ENCODE measurements at regions not wholly inside any gene's neighbourhood (a gene's known extent, or its start where the extent isn't known, plus 50 kb on each side); places are given as distances from the start of the nearest gene placed in this dataset.

DNA sequence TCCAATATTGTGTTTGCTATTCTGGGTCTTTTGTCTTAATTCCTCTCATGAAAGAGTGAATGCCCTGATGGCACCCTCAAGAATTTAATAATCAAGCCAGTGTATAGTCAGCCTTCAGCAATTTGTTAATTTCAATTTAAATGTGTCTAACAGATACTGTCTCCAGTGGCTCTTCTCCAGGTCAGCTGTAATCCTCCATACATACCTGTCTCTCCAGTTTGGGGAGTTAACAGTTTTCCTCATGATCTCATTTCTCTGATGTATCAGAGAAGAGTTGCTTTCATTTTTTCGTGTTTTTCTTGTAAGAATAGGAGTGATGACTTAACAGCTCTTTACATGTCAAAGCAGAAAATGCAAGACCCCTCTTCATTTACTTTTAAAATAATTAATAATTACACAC lies 500.3 kb upstream of the RORB start:
- DNase-seq (ENCODE audit: low read depth, low spot score) (no peak), FAIRE-seq (no peak)
- intact Hi-C loops (cut with micrococcal nuclease): no loop called here
- no peaks in the 10 kb centered on the region for H3K36me3 ChIP-seq (ENCODE audit: control insufficient read depth in 2 of 2, extremely low read depth in 1 of 2, insufficient read depth in 2 of 2, low read length in 2 of 2)
- H3K27ac ChIP-seq (ENCODE audit: insufficient read depth, low read depth, low read length): no peak overlapping the region
- no peak overlapping the region for H2AFZ ChIP-seq (ENCODE audit: low read depth, low read length)
- no peaks in the 10 kb centered on the region for H4K20me1 ChIP-seq (replicated peaks; ENCODE audit: control insufficient read depth, extremely low read depth, insufficient read depth, low read length)
- ChIA-PET CTCF (no interaction called here), POLR2A (no interaction called here)
- no peak overlapping the region for H3K4me3 ChIP-seq (replicated peaks in 1 of 3; ENCODE audit: insufficient read depth in 1 of 3, low read depth in 1 of 3, low read length in 3 of 3)
- H3K9ac ChIP-seq (replicated peaks; ENCODE audit: extremely low read depth, insufficient read depth, low read length): no peak overlapping the region
- dilution Hi-C loops (cut with MboI; ENCODE audit: extremely low pct_ligation_motif_present, low sequenced_read_pairs): no loop called here
- no peaks in the 10 kb centered on the region for H3K9me1 ChIP-seq (replicated peaks; ENCODE audit: control insufficient read depth, extremely low read depth, insufficient read depth, low read length)
- no TSS peak for BruUV-seq (replicated peaks)
- no peak overlapping the region for H3K4me2 ChIP-seq (ENCODE audit: insufficient read depth, low read length)
- no peaks in the 10 kb centered on the region for H3K4me1 ChIP-seq (ENCODE audit: control insufficient read depth, extremely low read depth, insufficient read depth, low read length)
- H3K79me2 ChIP-seq (ENCODE audit: control insufficient read depth, insufficient read depth, low read length): no peaks in the 10 kb centered on the region
- H3K9me3 ChIP-seq (replicated peaks; ENCODE audit: control insufficient read depth, insufficient read depth, low read length): no peaks in the 10 kb centered on the region
- no peaks in the 10 kb centered on the region for H3K27me3 ChIP-seq (ENCODE audit: control insufficient read depth in 2 of 2, insufficient read depth in 2 of 2, low read length in 2 of 2)
- TF ChIP-seq GATA2 (IDR thresholded peaks at IDR 0.05; ENCODE audit: insufficient read depth, insufficient read length, low read depth, low read length) (no peak), FOS (IDR thresholded peaks at IDR 0.05; ENCODE audit: borderline replicate concordance, insufficient read depth, low read length) (no peak), EZH2 (IDR thresholded peaks at IDR 0.05; ENCODE audit: borderline replicate concordance, low read depth, low read length, severe bottlenecking) (no peak), JUN (IDR thresholded peaks at IDR 0.05; ENCODE audit: borderline replicate concordance, insufficient read depth, insufficient read length, low read depth) (no peak), MYC (IDR thresholded peaks at IDR 0.05; ENCODE audit: low read depth, low read length) (no peak), POLR2AphosphoS5 (IDR thresholded peaks at IDR 0.05; ENCODE audit: insufficient read depth, low read depth, low read length) (no peak), POLR2A (IDR thresholded peaks at IDR 0.05; ENCODE audit: low read depth, low read length) (no peak)
- TF ChIP-seq, protein P1, sequence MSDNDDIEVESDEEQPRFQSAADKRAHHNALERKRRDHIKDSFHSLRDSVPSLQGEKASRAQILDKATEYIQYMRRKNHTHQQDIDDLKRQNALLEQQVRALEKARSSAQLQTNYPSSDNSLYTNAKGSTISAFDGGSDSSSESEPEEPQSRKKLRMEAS (IDR thresholded peaks at IDR 0.05; ENCODE audit: insufficient read depth, insufficient read length): no peak
- TF ChIP-seq, protein P2, sequence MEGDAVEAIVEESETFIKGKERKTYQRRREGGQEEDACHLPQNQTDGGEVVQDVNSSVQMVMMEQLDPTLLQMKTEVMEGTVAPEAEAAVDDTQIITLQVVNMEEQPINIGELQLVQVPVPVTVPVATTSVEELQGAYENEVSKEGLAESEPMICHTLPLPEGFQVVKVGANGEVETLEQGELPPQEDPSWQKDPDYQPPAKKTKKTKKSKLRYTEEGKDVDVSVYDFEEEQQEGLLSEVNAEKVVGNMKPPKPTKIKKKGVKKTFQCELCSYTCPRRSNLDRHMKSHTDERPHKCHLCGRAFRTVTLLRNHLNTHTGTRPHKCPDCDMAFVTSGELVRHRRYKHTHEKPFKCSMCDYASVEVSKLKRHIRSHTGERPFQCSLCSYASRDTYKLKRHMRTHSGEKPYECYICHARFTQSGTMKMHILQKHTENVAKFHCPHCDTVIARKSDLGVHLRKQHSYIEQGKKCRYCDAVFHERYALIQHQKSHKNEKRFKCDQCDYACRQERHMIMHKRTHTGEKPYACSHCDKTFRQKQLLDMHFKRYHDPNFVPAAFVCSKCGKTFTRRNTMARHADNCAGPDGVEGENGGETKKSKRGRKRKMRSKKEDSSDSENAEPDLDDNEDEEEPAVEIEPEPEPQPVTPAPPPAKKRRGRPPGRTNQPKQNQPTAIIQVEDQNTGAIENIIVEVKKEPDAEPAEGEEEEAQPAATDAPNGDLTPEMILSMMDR (IDR thresholded peaks at IDR 0.05; ENCODE audit: extremely low read depth in 1 of 2, insufficient read depth in 1 of 2, low read depth in 1 of 2, low read length in 2 of 2): no peak

Data from endothelial cell of umbilical vein (primary cell).